ENCODE measurements at regions not wholly inside any gene's neighbourhood (a gene's known extent, or its start where the extent isn't known, plus 50 kb on each side); places are given as distances from the start of the nearest gene placed in this dataset.

- no peak overlapping the region for H3K4me3 ChIP-seq (replicated peaks; ENCODE audit: low read depth, low read length)
- no peak for TF ChIP-seq CTCF (IDR thresholded peaks at IDR 0.05; ENCODE audit: low read length, missing control alignments)
- no peak for DNase-seq (ENCODE audit: low read depth)
These were observed 233.5 kb upstream of the E2F8 start for GRCh38 chr11:19474211-19474610.

GRCh38 chr11:19472679-19473078, 231.9 kb upstream of the E2F8 start:
- no peak overlapping the region for H3K4me3 ChIP-seq (replicated peaks; ENCODE audit: low read depth, low read length)
- TF ChIP-seq CTCF (IDR thresholded peaks at IDR 0.05; ENCODE audit: low read length, missing control alignments) = no peak
- peak; percentile 40 for DNase-seq (ENCODE audit: low read depth)

GRCh38 chr11:19467904-19468303, 227.2 kb upstream of the E2F8 start:
- TF ChIP-seq CTCF (IDR thresholded peaks at IDR 0.05; ENCODE audit: low read length, missing control alignments) = no peak
- DNase-seq (ENCODE audit: low read depth) = no peak
- no peak overlapping the region for H3K4me3 ChIP-seq (replicated peaks; ENCODE audit: low read depth, low read length)

- no peak overlapping the region for H3K4me3 ChIP-seq (replicated peaks; ENCODE audit: low read depth, low read length)
- no peak for TF ChIP-seq CTCF (IDR thresholded peaks at IDR 0.05; ENCODE audit: low read length, missing control alignments)
- no peak for DNase-seq (ENCODE audit: low read depth)
These were observed 225.6 kb upstream of the E2F8 start for GRCh38 chr11:19466314-19466713.

- DNase-seq (ENCODE audit: low read depth) = no peak
- H3K4me3 ChIP-seq (replicated peaks; ENCODE audit: low read depth, low read length) = no peak overlapping the region
- no peak for TF ChIP-seq CTCF (IDR thresholded peaks at IDR 0.05; ENCODE audit: low read length, missing control alignments)
These were observed 223.2 kb upstream of the E2F8 start for GRCh38 chr11:19463976-19464375.

GRCh38 chr11:19460718-19461405, 220.1 kb upstream of the E2F8 start:
- no peak for TF ChIP-seq CTCF (IDR thresholded peaks at IDR 0.05; ENCODE audit: low read length, missing control alignments)
- DNase-seq (ENCODE audit: low read depth) = peak; percentile 56
- H3K4me3 ChIP-seq (replicated peaks; ENCODE audit: low read depth, low read length) = no peak overlapping the region

- no peak for DNase-seq (ENCODE audit: low read depth)
- H3K4me3 ChIP-seq (replicated peaks; ENCODE audit: low read depth, low read length) = no peak overlapping the region
- TF ChIP-seq CTCF (IDR thresholded peaks at IDR 0.05; ENCODE audit: low read length, missing control alignments) = no peak
These were observed 218.5 kb upstream of the E2F8 start for GRCh38 chr11:19459240-19459639.
